ENCODE measurements at regions not wholly inside any gene's neighbourhood (a gene's known extent, or its start where the extent isn't known, plus 50 kb on each side); places are given as distances from the start of the nearest gene placed in this dataset.
"Not testable (repeated sequence)": the region's sequence is repeated elsewhere in the genome, so short reads cannot be mapped to it uniquely, and the experiment has no call there.

- Mint-ChIP-seq H3K27ac (no peak overlapping the region), H3K27me3 (ENCODE audit: low read depth) (no peaks in the 10 kb centered on the region), H3K36me3 (ENCODE audit: low read depth) (peaks cover 15% of the 10 kb centered on the region), H3K4me1 (ENCODE audit: low read depth) (peaks cover 16% of the 10 kb centered on the region), H3K4me3 (no peak overlapping the region), H3K9me3 (peaks cover 29% of the 10 kb centered on the region)
- DNase-seq (ENCODE audit: low spot score): no peak
Measured at GRCh38 chr12:46590991-46591703, 218.6 kb upstream of the SLC38A2 start.

GRCh38 chr12:46585854-46586621 lies 213.5 kb upstream of the SLC38A2 start:
- no peak for DNase-seq (ENCODE audit: low spot score)
- Mint-ChIP-seq H3K36me3 (ENCODE audit: low read depth) (peaks cover 43% of the 10 kb centered on the region), H3K4me3 (peak overlapping the region; percentile 34), H3K4me1 (ENCODE audit: low read depth) (peaks cover 37% of the 10 kb centered on the region), H3K27ac (peak overlapping the region; percentile 45), H3K9me3 (peaks cover 56% of the 10 kb centered on the region), H3K27me3 (ENCODE audit: low read depth) (no peaks in the 10 kb centered on the region)

- peaks cover 49% of the 10 kb centered on the region for H3K36me3 Mint-ChIP-seq (ENCODE audit: low read depth)
- H3K27me3 Mint-ChIP-seq (ENCODE audit: low read depth); H3K27ac Mint-ChIP-seq; H3K4me3 Mint-ChIP-seq; DNase-seq (ENCODE audit: low spot score): not testable (repeated sequence)
- H3K4me1 Mint-ChIP-seq (ENCODE audit: low read depth): peaks cover 37% of the 10 kb centered on the region
- peaks cover 56% of the 10 kb centered on the region for H3K9me3 Mint-ChIP-seq
Measured at GRCh38 chr12:46584098-46584497, 211.5 kb upstream of the SLC38A2 start.

- H3K4me1 Mint-ChIP-seq (ENCODE audit: low read depth): peaks cover 31% of the 10 kb centered on the region
- peaks cover 50% of the 10 kb centered on the region for H3K36me3 Mint-ChIP-seq (ENCODE audit: low read depth)
- H3K27me3 Mint-ChIP-seq (ENCODE audit: low read depth); DNase-seq (ENCODE audit: low spot score); H3K4me3 Mint-ChIP-seq; H3K27ac Mint-ChIP-seq: not testable (repeated sequence)
- H3K9me3 Mint-ChIP-seq: peaks cover 43% of the 10 kb centered on the region
Measured at GRCh38 chr12:46581990-46582389, 209.4 kb upstream of the SLC38A2 start.

GRCh38 chr12:46580445-46580844 lies 207.9 kb upstream of the SLC38A2 start:
- no peak for DNase-seq (ENCODE audit: low spot score)
- Mint-ChIP-seq H3K27ac (no peak overlapping the region), H3K4me1 (ENCODE audit: low read depth) (peaks cover 18% of the 10 kb centered on the region), H3K4me3 (no peak overlapping the region), H3K9me3 (peaks cover 43% of the 10 kb centered on the region), H3K27me3 (ENCODE audit: low read depth) (no peaks in the 10 kb centered on the region), H3K36me3 (ENCODE audit: low read depth) (peaks cover 53% of the 10 kb centered on the region)

- Mint-ChIP-seq H3K4me3 (no peak overlapping the region), H3K4me1 (ENCODE audit: low read depth) (peaks cover 11% of the 10 kb centered on the region), H3K9me3 (peaks cover 37% of the 10 kb centered on the region), H3K36me3 (ENCODE audit: low read depth) (peaks cover 43% of the 10 kb centered on the region), H3K27me3 (ENCODE audit: low read depth) (no peaks in the 10 kb centered on the region), H3K27ac (no peak overlapping the region)
- no peak for DNase-seq (ENCODE audit: low spot score)
Measured at GRCh38 chr12:46579474-46579873, 206.9 kb upstream of the SLC38A2 start.

GRCh38 chr12:46578190-46578982 lies 205.8 kb upstream of the SLC38A2 start:
- no peak overlapping the region for H3K27ac Mint-ChIP-seq
- DNase-seq (ENCODE audit: low spot score): no peak
- H3K36me3 Mint-ChIP-seq (ENCODE audit: low read depth): peaks cover 34% of the 10 kb centered on the region
- no peaks in the 10 kb centered on the region for H3K27me3 Mint-ChIP-seq (ENCODE audit: low read depth)
- no peak overlapping the region for H3K4me3 Mint-ChIP-seq
- peaks cover 26% of the 10 kb centered on the region for H3K9me3 Mint-ChIP-seq
- H3K4me1 Mint-ChIP-seq (ENCODE audit: low read depth): peaks cover 14% of the 10 kb centered on the region

- Mint-ChIP-seq H3K27ac (no peak overlapping the region), H3K9me3 (peaks cover 15% of the 10 kb centered on the region), H3K4me3 (no peak overlapping the region), H3K27me3 (ENCODE audit: low read depth) (no peaks in the 10 kb centered on the region), H3K4me1 (ENCODE audit: low read depth) (peaks cover 8% of the 10 kb centered on the region), H3K36me3 (ENCODE audit: low read depth) (peaks cover 24% of the 10 kb centered on the region)
- DNase-seq (ENCODE audit: low spot score): no peak
Measured at GRCh38 chr12:46577063-46577776, 204.6 kb upstream of the SLC38A2 start.

GRCh38 chr12:46574847-46575246 lies 202.3 kb upstream of the SLC38A2 start:
- Mint-ChIP-seq H3K27me3 (ENCODE audit: low read depth) (no peaks in the 10 kb centered on the region), H3K9me3 (peaks cover 4% of the 10 kb centered on the region), H3K27ac (no peak overlapping the region), H3K4me1 (ENCODE audit: low read depth) (peaks cover 10% of the 10 kb centered on the region), H3K4me3 (no peak overlapping the region), H3K36me3 (ENCODE audit: low read depth) (peaks cover 16% of the 10 kb centered on the region)
- DNase-seq (ENCODE audit: low spot score): no peak

- peaks cover 14% of the 10 kb centered on the region for H3K9me3 Mint-ChIP-seq
- DNase-seq (ENCODE audit: low spot score): no peak
- peaks cover 25% of the 10 kb centered on the region for H3K36me3 Mint-ChIP-seq (ENCODE audit: low read depth)
- H3K4me1 Mint-ChIP-seq (ENCODE audit: low read depth): peaks cover 10% of the 10 kb centered on the region
- H3K4me3 Mint-ChIP-seq: no peak overlapping the region
- H3K27me3 Mint-ChIP-seq (ENCODE audit: low read depth): no peaks in the 10 kb centered on the region
- no peak overlapping the region for H3K27ac Mint-ChIP-seq
Measured at GRCh38 chr12:46573347-46573658, 200.7 kb upstream of the SLC38A2 start.

- DNase-seq (ENCODE audit: low spot score): no peak
- Mint-ChIP-seq H3K27ac (no peak overlapping the region), H3K4me1 (ENCODE audit: low read depth) (peaks cover 10% of the 10 kb centered on the region), H3K27me3 (ENCODE audit: low read depth) (no peaks in the 10 kb centered on the region), H3K4me3 (no peak overlapping the region), H3K36me3 (ENCODE audit: low read depth) (peaks cover 28% of the 10 kb centered on the region), H3K9me3 (peaks cover 19% of the 10 kb centered on the region)
Measured at GRCh38 chr12:46572644-46573346, 200.2 kb upstream of the SLC38A2 start.

GRCh38 chr12:46571608-46572007 lies 199.0 kb upstream of the SLC38A2 start:
- Mint-ChIP-seq H3K4me3 (no peak overlapping the region), H3K27me3 (ENCODE audit: low read depth) (no peaks in the 10 kb centered on the region), H3K27ac (no peak overlapping the region), H3K36me3 (ENCODE audit: low read depth) (peaks cover 33% of the 10 kb centered on the region), H3K9me3 (peaks cover 31% of the 10 kb centered on the region), H3K4me1 (ENCODE audit: low read depth) (peaks cover 10% of the 10 kb centered on the region)
- no peak for DNase-seq (ENCODE audit: low spot score)

- peaks cover 44% of the 10 kb centered on the region for H3K36me3 Mint-ChIP-seq (ENCODE audit: low read depth)
- no peak overlapping the region for H3K27ac Mint-ChIP-seq
- peaks cover 44% of the 10 kb centered on the region for H3K9me3 Mint-ChIP-seq
- H3K27me3 Mint-ChIP-seq (ENCODE audit: low read depth): no peaks in the 10 kb centered on the region
- H3K4me3 Mint-ChIP-seq: no peak overlapping the region
- DNase-seq (ENCODE audit: low spot score): no peak
- peaks cover 10% of the 10 kb centered on the region for H3K4me1 Mint-ChIP-seq (ENCODE audit: low read depth)
Measured at GRCh38 chr12:46569826-46570439, 197.4 kb upstream of the SLC38A2 start.

Data from T-helper 2 cell treated with Interferon-gamma antibody and Interleukin-4, amounts not matched to agents 5 μg/mL and 100 μg/mL, for 36 hours (primary cell).